GM23338 (cell line): ENCODE measurements at regions not wholly inside any gene's neighbourhood (a gene's known extent, or its start where the extent isn't known, plus 50 kb on each side); places are given as distances from the start of the nearest gene placed in this dataset.

ENCODE experiments used
- ATAC-seq: fragments of 200-7000 bp; cut with Tn5 transposase; 3 replicates; pipeline ENCODE4 v1.9.1; 2020
- DNase-seq: peaks from one replicate; pipeline ENCODE4 v3.0.0-alpha.2; 2015; ENCODE audit warnings: low spot score
- H2AFZ ChIP-seq: fragments of 200-600 bp; sonication (generic); 2 replicates; pipeline ENCODE4 v1.8.0; 2016; ENCODE audit warnings: antibody characterized with exemption, mild to moderate bottlenecking, moderate library complexity
- H3F3A ChIP-seq: fragments of 200-600 bp; sonication (generic); replicated peaks from 2 replicates; pipeline ENCODE4 v1.8.0; 2017; ENCODE audit warnings: antibody characterized with exemption, mixed run types, low read depth
- H3K27ac ChIP-seq: fragments of 200-600 bp; sonication (generic); 2 replicates; pipeline ENCODE4 v1.6.1; 2016; ENCODE audit warnings: low read depth
- H3K27me3 ChIP-seq: fragments of 200-600 bp; sonication (generic); 2 replicates; pipeline ENCODE4 v1.8.0; 2016; ENCODE audit warnings: mild to moderate bottlenecking, mixed run types, moderate library complexity; ENCODE audit not compliant: insufficient read depth
- H3K36me3 ChIP-seq: fragments of 200-600 bp; sonication (generic); 2 replicates; pipeline ENCODE4 v1.8.0; 2016; ENCODE audit warnings: mild to moderate bottlenecking; ENCODE audit not compliant: insufficient read depth
- H3K4me1 ChIP-seq: fragments of 200-600 bp; sonication (generic); 2 replicates; pipeline ENCODE4 v1.8.0; 2016; ENCODE audit warnings: mild to moderate bottlenecking, moderate library complexity; ENCODE audit not compliant: insufficient read depth
- H3K4me2 ChIP-seq: fragments of 200-600 bp; sonication (generic); 2 replicates; pipeline ENCODE4 v1.7.1; 2017; ENCODE audit warnings: mixed run types
- H3K4me3 ChIP-seq: fragments of 200-600 bp; sonication (generic); 2 replicates; pipeline ENCODE4 v1.6.1; 2016; ENCODE audit warnings: mixed run types
- H3K79me2 ChIP-seq: fragments of 200-600 bp; sonication (generic); replicated peaks from 2 replicates; pipeline ENCODE4 v1.8.0; 2017; ENCODE audit warnings: mild to moderate bottlenecking; ENCODE audit not compliant: insufficient read depth
- H3K9me2 ChIP-seq: fragments of 200-600 bp; sonication (generic); 2 replicates; pipeline ENCODE4 v1.8.0; 2017; ENCODE audit not compliant: insufficient read depth
- H4K20me1 ChIP-seq: fragments of 200-600 bp; sonication (generic); replicated peaks from 2 replicates; pipeline ENCODE4 v1.8.0; 2017; ENCODE audit warnings: mild to moderate bottlenecking; ENCODE audit not compliant: insufficient read depth
- H3K27ac Mint-ChIP-seq: 2 replicates; pipeline ENCODE4 v1.8.0; 2020; ENCODE audit warnings: inconsistent platforms, mild to moderate bottlenecking, moderate library complexity, mixed read lengths
- H3K27me3 Mint-ChIP-seq: 3 replicates; pipeline ENCODE4 v1.8.0; 2022; ENCODE audit warnings: low read depth, mild to moderate bottlenecking, moderate library complexity, mixed read lengths, inconsistent platforms; ENCODE audit not compliant: insufficient read depth, poor library complexity
- H3K36me3 Mint-ChIP-seq: 3 replicates; pipeline ENCODE4 v1.8.0; 2021; ENCODE audit warnings: low read depth, mild to moderate bottlenecking, inconsistent platforms, moderate library complexity, mixed read lengths
- H3K4me1 Mint-ChIP-seq: 3 replicates; pipeline ENCODE4 v1.8.0; 2020; ENCODE audit warnings: mild to moderate bottlenecking, inconsistent platforms, mixed read lengths
- H3K4me3 Mint-ChIP-seq: 3 replicates; pipeline ENCODE4 v1.8.0; 2021; ENCODE audit warnings: moderate library complexity, mild to moderate bottlenecking, inconsistent platforms, mixed read lengths
- H3K9me3 Mint-ChIP-seq: 3 replicates; pipeline ENCODE4 v1.8.0; 2020; ENCODE audit warnings: moderate library complexity, mild to moderate bottlenecking, inconsistent platforms, mixed read lengths
- CTCF ChIP-seq, 2 experiments: fragments of 200-600 bp in 1 of 2; sonication (generic) in 1 of 2; conservative IDR thresholded peaks; 2 replicates each; pipeline versions ENCODE4 v1.5.1 to v1.6.1; 2016 to 2017; ENCODE audit warnings: antibody characterized with exemption in 2 of 2, low read depth in 2 of 2, mild to moderate bottlenecking in 2 of 2, moderate library complexity in 1 of 2
- EZH2 ChIP-seq: fragments of 200-600 bp; sonication (generic); IDR thresholded peaks from one replicate; pipeline ENCODE4 v1.8.0; 2017; ENCODE audit warnings: antibody characterized with exemption, mild to moderate bottlenecking, low read depth; ENCODE audit not compliant: unreplicated experiment
- EZH2phosphoT487 ChIP-seq: fragments of 200-600 bp; sonication (generic); IDR thresholded peaks from one replicate; pipeline ENCODE4 v1.8.1; 2018; ENCODE audit warnings: antibody characterized with exemption; ENCODE audit not compliant: unreplicated experiment
- NANOG ChIP-seq: IDR thresholded peaks from 2 replicates; pipeline ENCODE4 v1.6.1; 2016; ENCODE audit warnings: antibody characterized with exemption, borderline replicate concordance
- POLR2AphosphoS5 ChIP-seq: IDR thresholded peaks from 2 replicates; pipeline ENCODE4 v1.6.1; 2016; ENCODE audit warnings: antibody characterized with exemption, low read depth
- STAT1 ChIP-seq: IDR thresholded peaks from one replicate; pipeline ENCODE4 v1.6.1; 2016; ENCODE audit warnings: antibody characterized with exemption; ENCODE audit not compliant: unreplicated experiment
- ZNF114 ChIP-seq: fragments of 250-450 bp; sonication (Bioruptor Pico); IDR thresholded peaks from 2 replicates; pipeline ENCODE4 v1.5.0; 2020; ENCODE audit warnings: mild to moderate bottlenecking, moderate library complexity
- ZNF331 ChIP-seq: fragments of 250-450 bp; sonication (Bioruptor Pico); IDR thresholded peaks from 2 replicates; pipeline ENCODE4 v1.5.0; 2020; ENCODE audit warnings: low read depth, mild to moderate bottlenecking, moderate library complexity
- TF ChIP-seq, protein P1 (sequence below): IDR thresholded peaks from one replicate; pipeline ENCODE4 v1.6.1; 2018; ENCODE audit warnings: antibody characterized with exemption; ENCODE audit not compliant: unreplicated experiment
- TF ChIP-seq, protein P2 (sequence below): IDR thresholded peaks from 2 replicates; pipeline ENCODE4 v1.6.1; 2016; ENCODE audit warnings: antibody characterized with exemption

DNA sequence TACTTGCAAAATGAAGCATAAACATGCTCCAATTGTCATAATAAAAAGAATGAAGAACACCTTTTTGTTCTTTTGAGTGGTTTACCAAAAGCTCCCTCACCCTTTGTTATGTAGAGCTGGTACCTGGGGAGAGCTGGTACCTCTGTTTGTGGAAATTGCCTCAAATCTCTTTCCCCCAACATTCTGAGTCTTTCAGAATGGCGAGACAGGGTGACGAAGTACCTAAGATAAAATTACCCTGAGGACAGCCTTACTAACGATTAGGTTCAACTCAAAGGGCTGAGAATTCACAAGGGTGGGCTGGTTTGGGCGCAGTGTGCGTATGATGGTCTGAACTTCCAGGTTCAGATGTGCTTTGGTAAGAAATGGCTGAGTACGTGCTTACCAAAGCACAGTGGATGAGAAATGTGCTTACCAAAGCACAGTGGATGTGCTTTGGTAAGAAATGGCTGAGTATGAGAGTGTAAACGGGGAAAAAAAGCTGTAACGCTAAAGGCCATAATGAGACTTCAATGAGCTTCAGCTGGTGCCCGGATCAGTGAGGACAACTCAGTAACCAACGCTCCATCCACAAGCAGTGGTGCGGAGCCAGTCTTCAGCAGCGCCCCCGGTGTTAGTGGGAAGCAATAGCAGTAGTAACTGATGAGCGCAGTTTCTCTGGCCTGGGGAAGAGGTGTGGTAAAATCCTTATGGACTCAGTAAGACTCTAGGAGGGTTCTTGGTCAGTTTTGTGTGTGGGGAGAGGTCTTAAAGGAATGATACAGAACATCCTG is 72.3 kb upstream of the LRIG1 start (continued):
- peak; percentile 21; the same call in 1 of the 2 replicates for TF ChIP-seq POLR2AphosphoS5
- no peak for TF ChIP-seq STAT1
- TF ChIP-seq ZNF331 (CRISPR knock-in tag) = no peak
- TF ChIP-seq EZH2 = no peak
- TF ChIP-seq ZNF114 = peak; percentile 96; the same call in 1 of the 2 replicates
- TF ChIP-seq, protein P1, sequence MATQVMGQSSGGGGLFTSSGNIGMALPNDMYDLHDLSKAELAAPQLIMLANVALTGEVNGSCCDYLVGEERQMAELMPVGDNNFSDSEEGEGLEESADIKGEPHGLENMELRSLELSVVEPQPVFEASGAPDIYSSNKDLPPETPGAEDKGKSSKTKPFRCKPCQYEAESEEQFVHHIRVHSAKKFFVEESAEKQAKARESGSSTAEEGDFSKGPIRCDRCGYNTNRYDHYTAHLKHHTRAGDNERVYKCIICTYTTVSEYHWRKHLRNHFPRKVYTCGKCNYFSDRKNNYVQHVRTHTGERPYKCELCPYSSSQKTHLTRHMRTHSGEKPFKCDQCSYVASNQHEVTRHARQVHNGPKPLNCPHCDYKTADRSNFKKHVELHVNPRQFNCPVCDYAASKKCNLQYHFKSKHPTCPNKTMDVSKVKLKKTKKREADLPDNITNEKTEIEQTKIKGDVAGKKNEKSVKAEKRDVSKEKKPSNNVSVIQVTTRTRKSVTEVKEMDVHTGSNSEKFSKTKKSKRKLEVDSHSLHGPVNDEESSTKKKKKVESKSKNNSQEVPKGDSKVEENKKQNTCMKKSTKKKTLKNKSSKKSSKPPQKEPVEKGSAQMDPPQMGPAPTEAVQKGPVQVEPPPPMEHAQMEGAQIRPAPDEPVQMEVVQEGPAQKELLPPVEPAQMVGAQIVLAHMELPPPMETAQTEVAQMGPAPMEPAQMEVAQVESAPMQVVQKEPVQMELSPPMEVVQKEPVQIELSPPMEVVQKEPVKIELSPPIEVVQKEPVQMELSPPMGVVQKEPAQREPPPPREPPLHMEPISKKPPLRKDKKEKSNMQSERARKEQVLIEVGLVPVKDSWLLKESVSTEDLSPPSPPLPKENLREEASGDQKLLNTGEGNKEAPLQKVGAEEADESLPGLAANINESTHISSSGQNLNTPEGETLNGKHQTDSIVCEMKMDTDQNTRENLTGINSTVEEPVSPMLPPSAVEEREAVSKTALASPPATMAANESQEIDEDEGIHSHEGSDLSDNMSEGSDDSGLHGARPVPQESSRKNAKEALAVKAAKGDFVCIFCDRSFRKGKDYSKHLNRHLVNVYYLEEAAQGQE = no peak
- TF ChIP-seq, protein P2, sequence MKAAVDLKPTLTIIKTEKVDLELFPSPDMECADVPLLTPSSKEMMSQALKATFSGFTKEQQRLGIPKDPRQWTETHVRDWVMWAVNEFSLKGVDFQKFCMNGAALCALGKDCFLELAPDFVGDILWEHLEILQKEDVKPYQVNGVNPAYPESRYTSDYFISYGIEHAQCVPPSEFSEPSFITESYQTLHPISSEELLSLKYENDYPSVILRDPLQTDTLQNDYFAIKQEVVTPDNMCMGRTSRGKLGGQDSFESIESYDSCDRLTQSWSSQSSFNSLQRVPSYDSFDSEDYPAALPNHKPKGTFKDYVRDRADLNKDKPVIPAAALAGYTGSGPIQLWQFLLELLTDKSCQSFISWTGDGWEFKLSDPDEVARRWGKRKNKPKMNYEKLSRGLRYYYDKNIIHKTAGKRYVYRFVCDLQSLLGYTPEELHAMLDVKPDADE = no peak
- TF ChIP-seq CTCF (conservative IDR thresholded peaks at IDR 0.05; ENCODE audit: low read depth in 2 of 2) = peak; percentile 85 to 86
- peak; percentile 99 for TF ChIP-seq NANOG
- no peak for TF ChIP-seq EZH2phosphoT487

GRCh38 chr3:66574091-66574490 is 73.3 kb upstream of the LRIG1 start:
- Histone ChIP-seq H3K4me2 (no peak overlapping the region), H3K27ac (no peak overlapping the region), H3F3A (no peaks in the 10 kb centered on the region), H3K79me2 (no peaks in the 10 kb centered on the region), H4K20me1 (no peaks in the 10 kb centered on the region), H3K36me3 (no peaks in the 10 kb centered on the region), H3K27me3 (peaks cover 32% of the 10 kb centered on the region), H3K9me2 (no peaks in the 10 kb centered on the region; the same call in 1 of the 2 replicates), H3K4me1 (peaks cover 29% of the 10 kb centered on the region), H2AFZ (no peak overlapping the region), H3K4me3 (no peak overlapping the region)
- H3K4me3 Mint-ChIP-seq = no peak overlapping the region; the same call in 2 of the 3 replicates
- H3K27me3 Mint-ChIP-seq = peaks cover 19% of the 10 kb centered on the region
- peaks cover 32% of the 10 kb centered on the region for H3K4me1 Mint-ChIP-seq
- ATAC-seq (no peak), DNase-seq (no peak)
- peaks cover 9% of the 10 kb centered on the region for H3K9me3 Mint-ChIP-seq
- peaks cover 9% of the 10 kb centered on the region for H3K36me3 Mint-ChIP-seq
- H3K27ac Mint-ChIP-seq = no peak overlapping the region
- TF ChIP-seq ZNF114 = no peak
- TF ChIP-seq, protein P1 = no peak
- TF ChIP-seq EZH2 = no peak
- TF ChIP-seq, protein P2 = no peak
- TF ChIP-seq NANOG = no peak
- TF ChIP-seq ZNF331 (CRISPR knock-in tag) = no peak
- TF ChIP-seq POLR2AphosphoS5 = no peak
